Esophagus (tissue), 2 donors: ENCODE measurements at regions not wholly inside any gene's neighbourhood (a gene's known extent, or its start where the extent isn't known, plus 50 kb on each side); places are given as distances from the start of the nearest gene placed in this dataset.
"Not testable (repeated sequence)": the region's sequence is repeated elsewhere in the genome, so short reads cannot be mapped to it uniquely, and the experiment has no call there.

Experiments used
- H3K27ac ChIP-seq, 2 donors: one replicate each; pipeline ENCODE4 v1.5.1; 2013; ENCODE audit warnings: low read depth in 2 of 2, mild to moderate bottlenecking in 2 of 2, inconsistent platforms in 1 of 2, low read length in 1 of 2, moderate library complexity in 1 of 2
- H3K27me3 ChIP-seq, 2 donors: one replicate each; pipeline ENCODE4 v1.6.1; 2013; ENCODE audit warnings: low read length in 2 of 2, control low read depth in 1 of 2, mild to moderate bottlenecking in 1 of 2; ENCODE audit not compliant: insufficient read depth in 2 of 2, control insufficient read depth in 1 of 2
- H3K36me3 ChIP-seq, 2 donors: one replicate each; pipeline ENCODE4 v1.6.1; 2013; ENCODE audit warnings: low read length in 1 of 2; ENCODE audit not compliant: control insufficient read depth in 2 of 2, insufficient read depth in 2 of 2
- H3K4me1 ChIP-seq, 2 donors: one replicate each; pipeline ENCODE4 v1.6.1; 2013; ENCODE audit warnings: low read length in 1 of 2; ENCODE audit not compliant: control insufficient read depth in 2 of 2, insufficient read depth in 2 of 2
- H3K4me3 ChIP-seq, 2 donors: one replicate each; pipeline ENCODE4 v1.5.1; 2013; ENCODE audit warnings: low read length in 2 of 2, mild to moderate bottlenecking in 2 of 2, low read depth in 1 of 2, moderate library complexity in 1 of 2
- H3K9me3 ChIP-seq, 2 donors: one replicate each; pipeline ENCODE4 v1.6.1; 2013; ENCODE audit warnings: mild to moderate bottlenecking in 2 of 2, low read depth in 1 of 2, low read length in 1 of 2, moderate library complexity in 1 of 2; ENCODE audit not compliant: control insufficient read depth in 2 of 2, insufficient read depth in 1 of 2
- WGBS, 2 donors: extraction: QIAGEN DNeasy Blood & Tissue Kit; methylation state at CpG; one replicate each; pipeline ENCODE4 v1.1.7; 2013; 5-methylcytosine and 5-hydroxymethylcytosine counted together
- donor health status: healthy with polysubstance abuse.
- donor health status: Bipolar disorder and iron deficiency.

- no peak overlapping the region for H3K4me3 ChIP-seq
- no peaks in the 10 kb centered on the region for H3K36me3 ChIP-seq
- 54 to 55% methylated on average over 3 of the region's 3 CpGs for WGBS, 2 donors
- no peak overlapping the region for H3K27ac ChIP-seq
- H3K27me3 ChIP-seq: no peaks in the 10 kb centered on the region
- peaks cover 0 to 4% of the 10 kb centered on the region in 2 donors for H3K9me3 ChIP-seq
- H3K4me1 ChIP-seq: no peaks in the 10 kb centered on the region
These were observed 210.3 kb downstream of the SYK start for GRCh38 chr9:91011891-91012290.

GRCh38 chr9:91012933-91013841 is 211.6 kb downstream of the SYK start:
- H3K9me3 ChIP-seq: peaks cover 0 to 3% of the 10 kb centered on the region in 2 donors
- H3K36me3 ChIP-seq: no peaks in the 10 kb centered on the region
- no peaks in the 10 kb centered on the region for H3K27me3 ChIP-seq
- 93 to 94% methylated on average over 6 of the region's 6 CpGs for WGBS, 2 donors
- no peaks in the 10 kb centered on the region for H3K4me1 ChIP-seq
- no peak overlapping the region for H3K27ac ChIP-seq
- no peak overlapping the region for H3K4me3 ChIP-seq

GRCh38 chr9:91017245-91017644 is 215.6 kb downstream of the SYK start:
- no peaks in the 10 kb centered on the region for H3K4me1 ChIP-seq
- no peak overlapping the region for H3K4me3 ChIP-seq
- no peak overlapping the region for H3K27ac ChIP-seq
- no peaks in the 10 kb centered on the region for H3K36me3 ChIP-seq
- 87 to 89% methylated on average over 6 of the region's 6 CpGs for WGBS, 2 donors
- peaks cover 0 to 3% of the 10 kb centered on the region in 2 donors for H3K9me3 ChIP-seq
- H3K27me3 ChIP-seq: no peaks in the 10 kb centered on the region

- H3K36me3 ChIP-seq, H3K27ac ChIP-seq, H3K27me3 ChIP-seq, H3K9me3 ChIP-seq, H3K4me3 ChIP-seq, H3K4me1 ChIP-seq: not testable (repeated sequence)
- 66 to 73% methylated on average over 1 of the region's 1 CpG for WGBS, 2 donors
These were observed 218.3 kb downstream of the SYK start for GRCh38 chr9:91019871-91020270.

- not testable (repeated sequence) for H3K27ac ChIP-seq, H3K27me3 ChIP-seq, H3K4me1 ChIP-seq, H3K9me3 ChIP-seq, H3K36me3 ChIP-seq, H3K4me3 ChIP-seq
These were observed 220.0 kb downstream of the SYK start for GRCh38 chr9:91021656-91022055.

GRCh38 chr9:91023741-91024140 is 222.1 kb downstream of the SYK start:
- H3K4me3 ChIP-seq: no peak overlapping the region
- H3K27ac ChIP-seq: no peak overlapping the region
- H3K36me3 ChIP-seq: no peaks in the 10 kb centered on the region
- H3K27me3 ChIP-seq: no peaks in the 10 kb centered on the region
- H3K9me3 ChIP-seq: no peaks in the 10 kb centered on the region
- H3K4me1 ChIP-seq: no peaks in the 10 kb centered on the region
- WGBS, 2 donors: 90 to 91% methylated on average over 5 of the region's 5 CpGs

GRCh38 chr9:91024841-91025240 is 223.2 kb downstream of the SYK start:
- no peaks in the 10 kb centered on the region for H3K4me1 ChIP-seq
- H3K4me3 ChIP-seq: no peak overlapping the region
- no peaks in the 10 kb centered on the region for H3K36me3 ChIP-seq
- H3K9me3 ChIP-seq: no peaks in the 10 kb centered on the region
- no peaks in the 10 kb centered on the region for H3K27me3 ChIP-seq
- 74 to 80% methylated on average over 4 of the region's 4 CpGs for WGBS, 2 donors
- no peak overlapping the region for H3K27ac ChIP-seq

GRCh38 chr9:91025856-91026255 is 224.2 kb downstream of the SYK start:
- Histone ChIP-seq H3K36me3 (no peaks in the 10 kb centered on the region), H3K27ac (no peak overlapping the region), H3K4me1 (no peaks in the 10 kb centered on the region), H3K4me3 (no peak overlapping the region), H3K27me3 (no peaks in the 10 kb centered on the region), H3K9me3 (no peaks in the 10 kb centered on the region)
- WGBS, 2 donors: 91 to 98% methylated on average over 4 of the region's 4 CpGs

GRCh38 chr9:91026266-91026665 is 224.6 kb downstream of the SYK start:
- Histone ChIP-seq H3K9me3 (no peaks in the 10 kb centered on the region), H3K27ac (no peak overlapping the region), H3K27me3 (no peaks in the 10 kb centered on the region), H3K36me3 (no peaks in the 10 kb centered on the region), H3K4me1 (no peaks in the 10 kb centered on the region), H3K4me3 (no peak overlapping the region)
- 78 to 86% methylated on average over 8 of the region's 8 CpGs for WGBS, 2 donors

GRCh38 chr9:91027005-91027404 is 225.4 kb downstream of the SYK start:
- H3K27me3 ChIP-seq: no peaks in the 10 kb centered on the region
- no peak overlapping the region for H3K4me3 ChIP-seq
- H3K27ac ChIP-seq: no peak overlapping the region
- H3K9me3 ChIP-seq: no peaks in the 10 kb centered on the region
- 94 to 96% methylated on average over 3 of the region's 3 CpGs for WGBS, 2 donors
- H3K4me1 ChIP-seq: no peaks in the 10 kb centered on the region
- H3K36me3 ChIP-seq: no peaks in the 10 kb centered on the region
